Glutamatergic neuron (in vitro differentiated cells): ENCODE measurements at regions not wholly inside any gene's neighbourhood (a gene's known extent, or its start where the extent isn't known, plus 50 kb on each side); places are given as distances from the start of the nearest gene placed in this dataset.

Source experiments
- DNase-seq: peaks from one replicate; pipeline ENCODE4 v3.0.0; 2022
- H3K27ac Mint-ChIP-seq: one replicate; pipeline ENCODE4 v1.8.0; 2020; ENCODE audit warnings: mild to moderate bottlenecking, mixed read lengths, inconsistent platforms; ENCODE audit not compliant: unreplicated experiment
- H3K27me3 Mint-ChIP-seq: one replicate; pipeline ENCODE4 v1.8.0; 2020; ENCODE audit warnings: mild to moderate bottlenecking, moderate library complexity, mixed read lengths, inconsistent platforms; ENCODE audit not compliant: unreplicated experiment
- H3K36me3 Mint-ChIP-seq: one replicate; pipeline ENCODE4 v1.8.0; 2020; ENCODE audit warnings: mild to moderate bottlenecking, mixed read lengths, inconsistent platforms; ENCODE audit not compliant: unreplicated experiment
- H3K4me1 Mint-ChIP-seq: one replicate; pipeline ENCODE4 v1.8.0; 2020; ENCODE audit warnings: mild to moderate bottlenecking, low read depth, mixed read lengths, inconsistent platforms; ENCODE audit not compliant: unreplicated experiment
- H3K4me3 Mint-ChIP-seq: one replicate; pipeline ENCODE4 v1.8.0; 2020; ENCODE audit warnings: mild to moderate bottlenecking, mixed read lengths, inconsistent platforms; ENCODE audit not compliant: unreplicated experiment
- H3K9me3 Mint-ChIP-seq: one replicate; pipeline ENCODE4 v1.8.0; 2020; ENCODE audit warnings: mild to moderate bottlenecking, moderate library complexity, mixed read lengths, inconsistent platforms; ENCODE audit not compliant: unreplicated experiment
- TF ChIP-seq, protein P1 (sequence below): fragments of 200-600 bp; sonication (generic); IDR thresholded peaks from one replicate; pipeline ENCODE4 v1.5.0; 2021; ENCODE audit not compliant: partially characterized antibody, unreplicated experiment

DNA sequence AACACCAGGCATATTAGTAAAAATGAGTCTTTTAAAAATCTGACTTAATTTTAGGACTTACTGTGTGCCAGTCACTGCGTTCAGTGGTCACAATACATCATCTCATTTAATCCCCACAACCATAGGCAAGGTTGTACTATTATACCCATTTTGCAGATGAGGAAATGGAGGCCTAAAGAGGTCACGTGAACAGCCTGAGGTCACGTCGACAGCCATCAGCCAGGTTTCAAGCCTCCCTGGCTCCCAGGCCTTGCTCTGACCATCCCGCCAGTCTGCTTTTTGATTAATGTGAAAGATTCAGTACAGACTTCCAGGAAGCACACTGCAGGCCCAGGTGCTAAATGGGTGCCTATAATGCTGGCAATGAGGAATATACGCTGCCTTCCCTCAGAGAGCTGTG is 86.3 kb upstream of the TOX3 start:
- H3K36me3 Mint-ChIP-seq, result peaks cover 9% of the 10 kb centered on the region
- no peak overlapping the region for H3K4me3 Mint-ChIP-seq
- H3K27ac Mint-ChIP-seq, result no peak overlapping the region
- TF ChIP-seq, protein P1, sequence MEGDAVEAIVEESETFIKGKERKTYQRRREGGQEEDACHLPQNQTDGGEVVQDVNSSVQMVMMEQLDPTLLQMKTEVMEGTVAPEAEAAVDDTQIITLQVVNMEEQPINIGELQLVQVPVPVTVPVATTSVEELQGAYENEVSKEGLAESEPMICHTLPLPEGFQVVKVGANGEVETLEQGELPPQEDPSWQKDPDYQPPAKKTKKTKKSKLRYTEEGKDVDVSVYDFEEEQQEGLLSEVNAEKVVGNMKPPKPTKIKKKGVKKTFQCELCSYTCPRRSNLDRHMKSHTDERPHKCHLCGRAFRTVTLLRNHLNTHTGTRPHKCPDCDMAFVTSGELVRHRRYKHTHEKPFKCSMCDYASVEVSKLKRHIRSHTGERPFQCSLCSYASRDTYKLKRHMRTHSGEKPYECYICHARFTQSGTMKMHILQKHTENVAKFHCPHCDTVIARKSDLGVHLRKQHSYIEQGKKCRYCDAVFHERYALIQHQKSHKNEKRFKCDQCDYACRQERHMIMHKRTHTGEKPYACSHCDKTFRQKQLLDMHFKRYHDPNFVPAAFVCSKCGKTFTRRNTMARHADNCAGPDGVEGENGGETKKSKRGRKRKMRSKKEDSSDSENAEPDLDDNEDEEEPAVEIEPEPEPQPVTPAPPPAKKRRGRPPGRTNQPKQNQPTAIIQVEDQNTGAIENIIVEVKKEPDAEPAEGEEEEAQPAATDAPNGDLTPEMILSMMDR, result no peak
- H3K4me1 Mint-ChIP-seq, result no peaks in the 10 kb centered on the region
- no peaks in the 10 kb centered on the region for H3K27me3 Mint-ChIP-seq
- DNase-seq, result no peak
- H3K9me3 Mint-ChIP-seq, result peaks cover 5% of the 10 kb centered on the region

DNA sequence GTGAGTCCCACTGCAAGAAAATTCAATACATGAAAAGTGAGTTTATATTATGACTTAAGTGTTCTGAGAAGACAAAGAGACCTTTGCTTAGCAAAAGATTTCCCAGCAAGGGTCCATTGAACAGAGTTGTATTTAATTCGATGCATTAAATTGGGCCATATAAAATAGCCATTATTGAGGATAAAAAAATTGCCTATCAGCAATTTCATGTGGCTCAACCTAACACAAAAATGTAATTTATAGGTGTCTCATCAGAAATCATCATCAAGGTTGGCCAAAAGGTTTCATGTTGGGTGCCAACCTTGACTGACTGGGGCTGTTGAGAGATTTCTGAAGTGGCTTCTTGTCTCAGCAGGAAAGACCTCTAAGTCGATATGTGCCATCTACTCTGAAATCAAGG is 84.8 kb upstream of the TOX3 start:
- H3K4me1 Mint-ChIP-seq, result no peaks in the 10 kb centered on the region
- no peak overlapping the region for H3K4me3 Mint-ChIP-seq
- TF ChIP-seq, protein P1, result no peak
- peaks cover 14% of the 10 kb centered on the region for H3K36me3 Mint-ChIP-seq
- H3K27ac Mint-ChIP-seq, result no peak overlapping the region
- no peaks in the 10 kb centered on the region for H3K27me3 Mint-ChIP-seq
- DNase-seq, result no peak
- peaks cover 9% of the 10 kb centered on the region for H3K9me3 Mint-ChIP-seq

DNA sequence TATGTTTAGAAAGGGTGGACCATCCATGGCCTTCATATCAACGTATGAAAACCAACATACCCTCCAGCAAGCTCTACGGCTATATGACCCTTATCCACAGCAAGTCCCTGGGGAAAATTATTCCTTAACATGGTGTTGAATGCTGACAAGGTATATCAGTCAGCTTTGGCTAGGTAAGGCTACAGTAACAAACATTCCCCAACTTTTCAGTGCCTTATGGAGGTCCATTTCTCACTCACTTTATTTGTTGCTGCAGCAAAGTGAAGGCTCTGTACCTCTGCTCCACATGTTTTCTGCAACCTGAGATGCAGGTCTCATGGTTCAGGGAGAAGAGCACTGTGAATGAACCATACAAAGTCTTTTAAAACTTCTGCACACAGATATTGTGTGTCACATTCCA is 83.8 kb upstream of the TOX3 start:
- H3K36me3 Mint-ChIP-seq, result peaks cover 9% of the 10 kb centered on the region
- H3K27ac Mint-ChIP-seq, result no peak overlapping the region
- H3K4me3 Mint-ChIP-seq, result no peak overlapping the region
- peaks cover 5% of the 10 kb centered on the region for H3K9me3 Mint-ChIP-seq
- no peaks in the 10 kb centered on the region for H3K4me1 Mint-ChIP-seq
- no peaks in the 10 kb centered on the region for H3K27me3 Mint-ChIP-seq
- no peak for DNase-seq
- TF ChIP-seq, protein P1, result no peak

DNA sequence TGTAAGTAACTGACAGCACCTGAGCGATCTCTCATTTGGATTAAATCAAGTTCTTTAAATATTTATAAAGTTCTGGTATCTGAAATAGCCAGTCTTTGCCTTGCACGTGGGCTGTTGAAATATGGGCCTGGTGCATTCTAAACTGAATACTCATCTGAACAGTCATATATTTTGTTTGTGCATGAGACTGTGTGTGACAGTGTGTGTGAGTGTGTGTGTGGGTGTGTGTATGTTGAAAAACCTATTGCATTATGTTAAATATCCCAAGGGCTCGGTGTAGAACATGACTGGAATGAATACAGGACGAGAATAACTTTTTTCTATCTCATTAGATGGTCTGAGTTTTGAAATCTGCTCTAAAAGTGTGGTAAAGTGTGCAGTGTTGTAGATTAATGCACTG is 82.4 kb upstream of the TOX3 start:
- no peak for DNase-seq
- Mint-ChIP-seq H3K4me1 (no peaks in the 10 kb centered on the region), H3K27me3 (no peaks in the 10 kb centered on the region), H3K9me3 (peaks cover 5% of the 10 kb centered on the region), H3K4me3 (no peak overlapping the region), H3K27ac (no peak overlapping the region), H3K36me3 (peaks cover 9% of the 10 kb centered on the region)
- TF ChIP-seq, protein P1, result no peak

DNA sequence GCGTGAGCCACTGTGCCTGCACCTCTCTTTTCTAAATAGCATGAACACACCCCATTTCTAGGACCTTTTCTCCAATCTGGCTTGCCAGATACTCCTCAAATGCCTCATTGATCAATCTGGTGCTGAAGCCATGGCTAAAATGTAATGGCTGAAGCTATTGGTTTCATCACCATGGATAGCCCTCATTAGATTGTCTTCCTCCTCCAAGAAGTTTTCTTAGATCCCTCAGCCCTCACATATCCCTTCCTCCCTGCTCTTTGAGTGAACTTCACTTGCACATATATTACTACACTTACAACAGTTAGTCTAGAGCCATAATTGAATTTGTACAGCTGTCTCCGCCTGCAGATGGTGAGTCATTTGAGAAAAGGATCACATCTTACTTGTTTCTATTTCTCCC is 77.9 kb upstream of the TOX3 start:
- TF ChIP-seq, protein P1, result no peak
- H3K27ac Mint-ChIP-seq, result no peak overlapping the region
- H3K4me3 Mint-ChIP-seq, result no peak overlapping the region
- peaks cover 5% of the 10 kb centered on the region for H3K36me3 Mint-ChIP-seq
- peaks cover 3% of the 10 kb centered on the region for H3K27me3 Mint-ChIP-seq
- peaks cover 2% of the 10 kb centered on the region for H3K4me1 Mint-ChIP-seq
- DNase-seq, result no peak
- peaks cover 5% of the 10 kb centered on the region for H3K9me3 Mint-ChIP-seq
